ENCODE measurements at regions not wholly inside any gene's neighbourhood (a gene's known extent, or its start where the extent isn't known, plus 50 kb on each side); places are given as distances from the start of the nearest gene placed in this dataset.
"Not testable (repeated sequence)": the region's sequence is repeated elsewhere in the genome, so short reads cannot be mapped to it uniquely, and the experiment has no call there.

- not testable (repeated sequence) for DNase-seq (ENCODE audit: low read depth in 2 of 2)
These were observed 70.2 kb downstream of the ZNF726 start for GRCh38 chr19:23984911-23985310.

GRCh38 chr19:23986623-23987022 is 71.9 kb downstream of the ZNF726 start:
- DNase-seq (ENCODE audit: low read depth in 2 of 2) = no peak

- no peak for DNase-seq (ENCODE audit: low read depth in 2 of 2)
These were observed 76.5 kb downstream of the ZNF726 start for GRCh38 chr19:23991170-23991569.

- no peak for DNase-seq (ENCODE audit: low read depth in 2 of 2)
These were observed 77.7 kb downstream of the ZNF726 start for GRCh38 chr19:23992348-23992747.

GRCh38 chr19:23993440-23993839 is 78.8 kb downstream of the ZNF726 start:
- no peak for DNase-seq (ENCODE audit: low read depth in 2 of 2)

- DNase-seq (ENCODE audit: low read depth in 2 of 2) = no peak
These were observed 81.9 kb downstream of the ZNF726 start for GRCh38 chr19:23996549-23996948.

- no peak for DNase-seq (ENCODE audit: low read depth in 2 of 2)
These were observed 83.9 kb downstream of the ZNF726 start for GRCh38 chr19:23998568-23998967.

- no peak for DNase-seq (ENCODE audit: low read depth in 2 of 2)
These were observed 85.3 kb downstream of the ZNF726 start for GRCh38 chr19:23999821-24000610.

- no peak for DNase-seq (ENCODE audit: low read depth in 2 of 2)
These were observed 86.0 kb downstream of the ZNF726 start for GRCh38 chr19:24000656-24001055.

- DNase-seq (ENCODE audit: low read depth in 2 of 2) = no peak
These were observed 84.6 kb upstream of the ZNF254 start for GRCh38 chr19:24002256-24002945.

- no peak for DNase-seq (ENCODE audit: low read depth in 2 of 2)
These were observed 83.5 kb upstream of the ZNF254 start for GRCh38 chr19:24003537-24003936.

GRCh38 chr19:24004166-24004565 is 82.8 kb upstream of the ZNF254 start:
- DNase-seq (ENCODE audit: low read depth in 2 of 2) = no peak

- no peak for DNase-seq (ENCODE audit: low read depth in 2 of 2)
These were observed 56.9 kb upstream of the ZNF254 start for GRCh38 chr19:24029941-24030636.

GRCh38 chr19:24032651-24033050 is 54.3 kb upstream of the ZNF254 start:
- no peak for DNase-seq (ENCODE audit: low read depth in 2 of 2)

GRCh38 chr19:24033301-24033962 is 53.6 kb upstream of the ZNF254 start:
- DNase-seq (ENCODE audit: low read depth in 2 of 2) = peak; percentile 65 to 77

- DNase-seq (ENCODE audit: low read depth in 2 of 2) = peak; percentile 6 to 10
These were observed 53.0 kb upstream of the ZNF254 start for GRCh38 chr19:24033963-24034342.

- not testable (repeated sequence) for DNase-seq (ENCODE audit: low read depth in 2 of 2)
These were observed 51.6 kb upstream of the ZNF254 start for GRCh38 chr19:24035261-24035880.

Data from stimulated activated CD8-positive, alpha-beta memory T cell treated with anti-CD3 and anti-CD28 coated beads, Interleukin-15, amount 100 ng/mL, for 48 hours (primary cell).